Parathyroid adenoma (tissue), 2 donors: ENCODE measurements at regions not wholly inside any gene's neighbourhood (a gene's known extent, or its start where the extent isn't known, plus 50 kb on each side); places are given as distances from the start of the nearest gene placed in this dataset.

Experiments used
- H2AFZ ChIP-seq: fragments of 300-600 bp; sonication (generic); one replicate; pipeline ENCODE4 v1.7.0; 2017; ENCODE audit warnings: antibody characterized with exemption, mild to moderate bottlenecking
- H3K27ac ChIP-seq: fragments of 300-600 bp; sonication (generic); one replicate; pipeline ENCODE4 v1.7.0; 2017
- H3K27me3 ChIP-seq: fragments of 300-600 bp; sonication (generic); one replicate; pipeline ENCODE4 v1.7.0; 2017; ENCODE audit warnings: low read length; ENCODE audit not compliant: control insufficient read depth, insufficient read depth
- H3K36me3 ChIP-seq: fragments of 300-600 bp; sonication (generic); one replicate; pipeline ENCODE4 v1.7.0; 2017; ENCODE audit warnings: low read length; ENCODE audit not compliant: control insufficient read depth, insufficient read depth
- H3K4me1 ChIP-seq: fragments of 300-600 bp; sonication (generic); one replicate; pipeline ENCODE4 v1.7.0; 2017; ENCODE audit warnings: control low read depth
- H3K4me2 ChIP-seq: fragments of 300-600 bp; sonication (generic); one replicate; pipeline ENCODE4 v1.7.0; 2017; ENCODE audit warnings: low read length
- H3K4me3 ChIP-seq: fragments of 300-600 bp; sonication (generic); one replicate; pipeline ENCODE4 v1.7.0; 2017; ENCODE audit warnings: low read depth, low read length
- H3K79me2 ChIP-seq: fragments of 300-600 bp; sonication (generic); one replicate; pipeline ENCODE4 v1.7.0; 2017; ENCODE audit warnings: control low read depth
- H3K9ac ChIP-seq: fragments of 300-600 bp; sonication (generic); one replicate; pipeline ENCODE4 v1.7.0; 2017; ENCODE audit warnings: mild to moderate bottlenecking
- H3K9me3 ChIP-seq: fragments of 300-600 bp; sonication (generic); one replicate; pipeline ENCODE4 v1.7.0; 2017; ENCODE audit warnings: low read length; ENCODE audit not compliant: control insufficient read depth
- TF ChIP-seq, protein P1 (sequence below): fragments of 300-600 bp; sonication (generic); IDR thresholded peaks from one replicate; pipeline ENCODE4 v1.7.0; 2017; ENCODE audit warnings: antibody characterized with exemption, mild to moderate bottlenecking
- donor health status: primary hyperparathyroidism.

DNA sequence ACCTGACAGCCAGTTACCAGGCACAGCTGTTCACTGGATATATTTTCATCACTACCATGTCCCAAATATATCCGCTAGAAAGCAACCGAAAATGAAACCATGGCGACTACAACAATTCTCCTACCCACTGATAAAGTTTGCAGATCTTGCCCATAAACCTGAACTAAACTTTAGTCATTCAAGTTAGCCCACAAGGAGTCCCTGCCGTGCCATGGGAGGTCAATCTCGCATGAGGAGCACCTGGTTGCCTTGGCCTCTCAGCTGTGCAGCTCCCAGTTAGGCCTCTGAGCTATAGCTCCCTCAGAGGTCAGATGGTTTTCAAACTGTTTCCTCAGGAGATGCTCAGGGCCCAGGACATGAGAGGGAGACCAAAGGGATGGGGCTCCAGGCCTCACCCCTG is 211.1 kb upstream of the RNF32 start:
- TF ChIP-seq, protein P1, sequence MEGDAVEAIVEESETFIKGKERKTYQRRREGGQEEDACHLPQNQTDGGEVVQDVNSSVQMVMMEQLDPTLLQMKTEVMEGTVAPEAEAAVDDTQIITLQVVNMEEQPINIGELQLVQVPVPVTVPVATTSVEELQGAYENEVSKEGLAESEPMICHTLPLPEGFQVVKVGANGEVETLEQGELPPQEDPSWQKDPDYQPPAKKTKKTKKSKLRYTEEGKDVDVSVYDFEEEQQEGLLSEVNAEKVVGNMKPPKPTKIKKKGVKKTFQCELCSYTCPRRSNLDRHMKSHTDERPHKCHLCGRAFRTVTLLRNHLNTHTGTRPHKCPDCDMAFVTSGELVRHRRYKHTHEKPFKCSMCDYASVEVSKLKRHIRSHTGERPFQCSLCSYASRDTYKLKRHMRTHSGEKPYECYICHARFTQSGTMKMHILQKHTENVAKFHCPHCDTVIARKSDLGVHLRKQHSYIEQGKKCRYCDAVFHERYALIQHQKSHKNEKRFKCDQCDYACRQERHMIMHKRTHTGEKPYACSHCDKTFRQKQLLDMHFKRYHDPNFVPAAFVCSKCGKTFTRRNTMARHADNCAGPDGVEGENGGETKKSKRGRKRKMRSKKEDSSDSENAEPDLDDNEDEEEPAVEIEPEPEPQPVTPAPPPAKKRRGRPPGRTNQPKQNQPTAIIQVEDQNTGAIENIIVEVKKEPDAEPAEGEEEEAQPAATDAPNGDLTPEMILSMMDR, result no peak
- Histone ChIP-seq H3K27ac (no peak overlapping the region), H3K79me2 (no peaks in the 10 kb centered on the region), H3K27me3 (no peaks in the 10 kb centered on the region), H3K9ac (no peak overlapping the region), H2AFZ (no peak overlapping the region), H3K9me3 (no peaks in the 10 kb centered on the region), H3K36me3 (no peaks in the 10 kb centered on the region), H3K4me2 (no peak overlapping the region), H3K4me3 (no peak overlapping the region), H3K4me1 (no peaks in the 10 kb centered on the region)

DNA sequence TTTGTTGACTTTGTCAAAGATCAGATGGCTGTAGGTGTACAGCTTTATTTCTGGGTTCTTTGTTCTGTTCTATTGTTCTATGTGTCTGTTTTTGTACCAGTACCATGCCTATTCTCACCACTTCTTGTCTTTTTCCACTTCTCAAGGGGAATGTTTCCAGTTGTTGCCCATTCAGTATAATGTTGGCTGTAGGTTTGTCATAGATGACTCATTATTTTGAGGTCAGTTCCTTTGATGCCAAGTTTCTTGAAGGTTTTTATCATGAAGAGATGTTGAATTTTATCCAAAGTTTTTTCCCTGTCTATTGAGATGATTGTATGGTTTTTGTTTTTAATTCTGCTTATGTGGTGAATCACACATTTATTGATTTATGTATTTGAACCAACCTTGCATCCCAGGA is 216.7 kb upstream of the RNF32 start:
- no peak overlapping the region for H3K4me3 ChIP-seq
- no peaks in the 10 kb centered on the region for H3K27me3 ChIP-seq
- H2AFZ ChIP-seq, result no peak overlapping the region
- H3K4me1 ChIP-seq, result no peaks in the 10 kb centered on the region
- H3K79me2 ChIP-seq, result no peaks in the 10 kb centered on the region
- no peak overlapping the region for H3K9ac ChIP-seq
- no peak overlapping the region for H3K27ac ChIP-seq
- no peaks in the 10 kb centered on the region for H3K36me3 ChIP-seq
- H3K4me2 ChIP-seq, result no peak overlapping the region
- TF ChIP-seq, protein P1, result no peak
- no peaks in the 10 kb centered on the region for H3K9me3 ChIP-seq

DNA sequence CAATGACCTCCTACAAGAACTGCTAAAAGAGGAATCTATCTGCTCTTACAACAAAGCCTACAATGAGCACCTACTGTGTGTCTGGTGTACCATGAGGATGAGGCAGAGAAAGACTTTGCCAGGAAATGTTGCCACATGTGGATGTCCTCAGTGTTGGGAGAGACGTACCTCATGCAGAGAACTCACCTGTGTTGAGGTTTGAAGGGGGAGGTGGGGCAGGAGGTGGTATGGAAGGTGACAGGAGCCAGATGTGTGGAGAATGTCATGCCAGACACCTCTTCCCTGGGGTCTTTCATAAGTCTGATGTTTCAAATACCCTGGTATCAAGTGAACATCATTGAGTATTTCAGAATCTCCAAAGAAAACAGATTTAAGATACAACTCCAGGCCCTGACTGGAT is 220.1 kb upstream of the RNF32 start:
- H3K4me3 ChIP-seq, result no peak overlapping the region
- no peaks in the 10 kb centered on the region for H3K9me3 ChIP-seq
- TF ChIP-seq, protein P1, result no peak
- H3K79me2 ChIP-seq, result no peaks in the 10 kb centered on the region
- no peaks in the 10 kb centered on the region for H3K27me3 ChIP-seq
- H3K9ac ChIP-seq, result no peak overlapping the region
- no peaks in the 10 kb centered on the region for H3K36me3 ChIP-seq
- H3K4me2 ChIP-seq, result no peak overlapping the region
- H3K4me1 ChIP-seq, result no peaks in the 10 kb centered on the region
- no peak overlapping the region for H2AFZ ChIP-seq
- H3K27ac ChIP-seq, result no peak overlapping the region

DNA sequence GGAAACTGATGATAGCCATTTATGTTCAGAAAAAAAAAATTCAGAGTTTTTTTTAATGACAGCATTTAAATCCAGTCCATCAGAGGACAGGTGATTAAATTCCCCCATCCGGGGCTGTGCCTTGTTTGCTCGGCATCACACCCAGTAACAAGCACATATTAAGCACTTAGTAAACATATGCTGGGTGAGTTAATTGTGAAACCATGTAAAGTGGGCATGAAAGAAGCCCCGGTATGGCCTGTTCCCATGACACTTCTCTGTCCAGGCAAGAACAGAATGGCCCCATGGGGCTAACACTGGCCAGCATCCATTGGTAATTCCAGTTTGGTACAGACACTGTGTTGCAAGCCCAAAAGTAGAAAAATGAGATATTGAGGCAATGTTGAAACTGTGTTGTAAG is 220.8 kb upstream of the RNF32 start:
- Histone ChIP-seq H3K27me3 (no peaks in the 10 kb centered on the region), H3K9me3 (no peaks in the 10 kb centered on the region), H2AFZ (no peak overlapping the region), H3K9ac (no peak overlapping the region), H3K4me3 (no peak overlapping the region), H3K36me3 (no peaks in the 10 kb centered on the region), H3K79me2 (no peaks in the 10 kb centered on the region), H3K27ac (no peak overlapping the region), H3K4me1 (no peaks in the 10 kb centered on the region), H3K4me2 (no peak overlapping the region)
- TF ChIP-seq, protein P1, result no peak

DNA sequence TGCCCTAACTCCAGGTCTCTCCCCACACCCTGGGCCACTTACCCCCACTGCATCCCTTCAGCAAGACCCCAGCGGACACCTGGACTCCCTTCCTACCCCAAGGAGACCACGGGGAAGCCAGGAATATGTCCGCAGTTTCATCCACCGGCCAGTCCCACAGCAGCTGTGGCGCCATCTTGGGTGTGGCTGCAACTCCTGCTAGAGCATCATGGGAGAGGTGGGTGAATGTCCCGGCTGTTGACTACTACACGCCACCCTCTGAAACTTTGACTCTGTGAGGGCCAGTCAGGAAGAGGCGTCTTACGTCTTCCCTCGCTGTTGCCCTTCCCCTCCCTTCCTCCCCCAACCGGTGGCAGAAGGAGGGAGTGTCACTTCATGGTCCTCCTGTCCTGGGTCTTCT is 238.3 kb upstream of the RNF32 start:
- no peaks in the 10 kb centered on the region for H3K9me3 ChIP-seq
- H2AFZ ChIP-seq, result no peak overlapping the region
- no peaks in the 10 kb centered on the region for H3K27me3 ChIP-seq
- TF ChIP-seq, protein P1, result no peak
- no peak overlapping the region for H3K9ac ChIP-seq
- no peak overlapping the region for H3K27ac ChIP-seq
- H3K4me3 ChIP-seq, result no peak overlapping the region
- H3K4me1 ChIP-seq, result no peaks in the 10 kb centered on the region
- no peak overlapping the region for H3K4me2 ChIP-seq
- no peaks in the 10 kb centered on the region for H3K79me2 ChIP-seq
- H3K36me3 ChIP-seq, result no peaks in the 10 kb centered on the region
